Astrocyte (in vitro differentiated cells and primary cell): ENCODE measurements at regions not wholly inside any gene's neighbourhood (a gene's known extent, or its start where the extent isn't known, plus 50 kb on each side); places are given as distances from the start of the nearest gene placed in this dataset.

Source experiments
- DNase-seq: peaks from one replicate; pipeline ENCODE4 v3.0.0-alpha.2; 2010; ENCODE audit warnings: low read depth
- FAIRE-seq: peaks from 2 replicates; lab custom pipeline; 2011; peaks lifted over from hg19 to GRCh38; lab: Jason Lieb, UNC
- H2AFZ ChIP-seq: 2 replicates; pipeline ENCODE4 v1.6.0; 2012; ENCODE audit warnings: low read depth, low read length, inconsistent platforms
- H3K27ac ChIP-seq: 2 replicates; pipeline ENCODE4 v1.5.1; 2011; ENCODE audit warnings: low read depth, low read length, inconsistent platforms
- H3K27me3 ChIP-seq: 2 replicates; pipeline ENCODE4 v1.6.0; 2011; ENCODE audit warnings: low read length, inconsistent platforms; ENCODE audit not compliant: insufficient read depth
- H3K36me3 ChIP-seq: 2 replicates; pipeline ENCODE4 v1.5.1; 2011; ENCODE audit warnings: low read length, inconsistent platforms; ENCODE audit not compliant: insufficient read depth
- H3K4me1 ChIP-seq: 2 replicates; pipeline ENCODE4 v1.5.1; 2011; ENCODE audit warnings: low read length, inconsistent platforms; ENCODE audit not compliant: insufficient read depth
- H3K4me2 ChIP-seq: 2 replicates; pipeline ENCODE4 v1.6.0; 2012; ENCODE audit warnings: low read length, inconsistent platforms
- H3K4me3 ChIP-seq: 2 replicates; pipeline ENCODE4 v1.5.1; 2011; ENCODE audit warnings: low read depth, mild to moderate bottlenecking, low read length, inconsistent platforms; ENCODE audit not compliant: insufficient read depth
- H3K79me2 ChIP-seq: 2 replicates; pipeline ENCODE4 v1.6.0; 2012; ENCODE audit warnings: mild to moderate bottlenecking, low read length, inconsistent platforms; ENCODE audit not compliant: insufficient read depth
- H3K9ac ChIP-seq: 2 replicates; pipeline ENCODE4 v1.6.0; 2012; ENCODE audit warnings: mild to moderate bottlenecking, low read length, inconsistent platforms
- H3K9me3 ChIP-seq: 2 replicates; pipeline ENCODE4 v1.5.1; 2012; ENCODE audit warnings: low read depth, mild to moderate bottlenecking, low read length, inconsistent platforms; ENCODE audit not compliant: insufficient read depth
- H4K20me1 ChIP-seq: 2 replicates; pipeline ENCODE4 v1.6.0; 2012; ENCODE audit warnings: low read length, inconsistent platforms; ENCODE audit not compliant: insufficient read depth
- H3K27ac Mint-ChIP-seq: one replicate; pipeline ENCODE4 v1.8.0; 2021; ENCODE audit warnings: mild to moderate bottlenecking, mixed read lengths; ENCODE audit not compliant: unreplicated experiment
- H3K27me3 Mint-ChIP-seq: one replicate; pipeline ENCODE4 v1.8.0; 2021; ENCODE audit warnings: low read depth, mixed read lengths; ENCODE audit not compliant: unreplicated experiment
- H3K36me3 Mint-ChIP-seq: one replicate; pipeline ENCODE4 v1.8.0; 2021; ENCODE audit warnings: low read depth, mixed read lengths; ENCODE audit not compliant: unreplicated experiment
- H3K4me1 Mint-ChIP-seq: one replicate; pipeline ENCODE4 v1.8.0; 2021; ENCODE audit warnings: low read depth, mixed read lengths; ENCODE audit not compliant: unreplicated experiment
- H3K4me3 Mint-ChIP-seq: one replicate; pipeline ENCODE4 v1.8.0; 2021; ENCODE audit warnings: mild to moderate bottlenecking, moderate library complexity, mixed read lengths; ENCODE audit not compliant: unreplicated experiment
- H3K9me3 Mint-ChIP-seq: one replicate; pipeline ENCODE4 v1.8.0; 2021; ENCODE audit warnings: mild to moderate bottlenecking, mixed read lengths; ENCODE audit not compliant: unreplicated experiment
- EZH2 ChIP-seq: IDR thresholded peaks from 2 replicates; pipeline ENCODE4 v1.6.1; 2012; ENCODE audit warnings: mild to moderate bottlenecking, low read length, inconsistent platforms; ENCODE audit not compliant: insufficient read depth
- TF ChIP-seq, protein P1 (sequence below): IDR thresholded peaks from 2 replicates; pipeline ENCODE4 v1.5.1; 2011; ENCODE audit warnings: low read depth, mild to moderate bottlenecking, inconsistent platforms, low read length, moderate library complexity; ENCODE audit not compliant: insufficient read depth

- TF ChIP-seq, protein P1, sequence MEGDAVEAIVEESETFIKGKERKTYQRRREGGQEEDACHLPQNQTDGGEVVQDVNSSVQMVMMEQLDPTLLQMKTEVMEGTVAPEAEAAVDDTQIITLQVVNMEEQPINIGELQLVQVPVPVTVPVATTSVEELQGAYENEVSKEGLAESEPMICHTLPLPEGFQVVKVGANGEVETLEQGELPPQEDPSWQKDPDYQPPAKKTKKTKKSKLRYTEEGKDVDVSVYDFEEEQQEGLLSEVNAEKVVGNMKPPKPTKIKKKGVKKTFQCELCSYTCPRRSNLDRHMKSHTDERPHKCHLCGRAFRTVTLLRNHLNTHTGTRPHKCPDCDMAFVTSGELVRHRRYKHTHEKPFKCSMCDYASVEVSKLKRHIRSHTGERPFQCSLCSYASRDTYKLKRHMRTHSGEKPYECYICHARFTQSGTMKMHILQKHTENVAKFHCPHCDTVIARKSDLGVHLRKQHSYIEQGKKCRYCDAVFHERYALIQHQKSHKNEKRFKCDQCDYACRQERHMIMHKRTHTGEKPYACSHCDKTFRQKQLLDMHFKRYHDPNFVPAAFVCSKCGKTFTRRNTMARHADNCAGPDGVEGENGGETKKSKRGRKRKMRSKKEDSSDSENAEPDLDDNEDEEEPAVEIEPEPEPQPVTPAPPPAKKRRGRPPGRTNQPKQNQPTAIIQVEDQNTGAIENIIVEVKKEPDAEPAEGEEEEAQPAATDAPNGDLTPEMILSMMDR, result no peak
- TF ChIP-seq EZH2, result no peak
- no peaks in the 10 kb centered on the region for H3K9me3 Mint-ChIP-seq
- no peak for FAIRE-seq
These were observed 1428.6 kb downstream of the ZPLD1 start for GRCh38 chr3:103863381-103863780.

GRCh38 chr3:103866113-103866512 lies 1431.3 kb downstream of the ZPLD1 start:
- no peak for FAIRE-seq
- no peaks in the 10 kb centered on the region for H3K27me3 ChIP-seq

More at GRCh38 chr3:103863381-103863780, 1428.6 kb downstream of the ZPLD1 start:
- Histone ChIP-seq H3K9me3 (no peaks in the 10 kb centered on the region), H3K4me1 (no peaks in the 10 kb centered on the region), H3K27me3 (no peaks in the 10 kb centered on the region), H3K36me3 (no peaks in the 10 kb centered on the region), H3K4me2 (no peak overlapping the region), H2AFZ (no peak overlapping the region), H3K4me3 (no peak overlapping the region), H3K27ac (no peak overlapping the region), H3K9ac (no peak overlapping the region), H4K20me1 (no peaks in the 10 kb centered on the region), H3K79me2 (no peaks in the 10 kb centered on the region)
- Mint-ChIP-seq H3K4me1 (no peaks in the 10 kb centered on the region), H3K4me3 (no peak overlapping the region), H3K27me3 (no peaks in the 10 kb centered on the region), H3K27ac (no peak overlapping the region), H3K36me3 (no peaks in the 10 kb centered on the region)
- DNase-seq, result no peak

GRCh38 chr3:103873021-103873420 lies 1438.2 kb downstream of the ZPLD1 start:
- Histone ChIP-seq H3K27ac (no peak overlapping the region), H3K9me3 (no peaks in the 10 kb centered on the region), H3K4me2 (no peak overlapping the region), H3K79me2 (no peaks in the 10 kb centered on the region), H3K9ac (no peak overlapping the region), H3K4me1 (no peaks in the 10 kb centered on the region), H2AFZ (no peak overlapping the region), H3K36me3 (no peaks in the 10 kb centered on the region), H4K20me1 (no peaks in the 10 kb centered on the region), H3K4me3 (no peak overlapping the region), H3K27me3 (no peaks in the 10 kb centered on the region)
- no peak for FAIRE-seq
- no peak for DNase-seq
- no peaks in the 10 kb centered on the region for H3K27me3 Mint-ChIP-seq
- no peaks in the 10 kb centered on the region for H3K36me3 Mint-ChIP-seq
- H3K27ac Mint-ChIP-seq, result no peak overlapping the region
- H3K4me1 Mint-ChIP-seq, result no peaks in the 10 kb centered on the region
- no peak overlapping the region for H3K4me3 Mint-ChIP-seq
- no peaks in the 10 kb centered on the region for H3K9me3 Mint-ChIP-seq
- no peak for TF ChIP-seq EZH2
- TF ChIP-seq, protein P1, result no peak

More at GRCh38 chr3:103866113-103866512, 1431.3 kb downstream of the ZPLD1 start:
- no peak overlapping the region for H3K27ac ChIP-seq
- H3K4me1 ChIP-seq, result no peaks in the 10 kb centered on the region
- no peaks in the 10 kb centered on the region for H3K9me3 ChIP-seq
- Mint-ChIP-seq H3K36me3 (no peaks in the 10 kb centered on the region), H3K4me1 (no peaks in the 10 kb centered on the region), H3K27me3 (no peaks in the 10 kb centered on the region), H3K4me3 (no peak overlapping the region), H3K9me3 (no peaks in the 10 kb centered on the region), H3K27ac (no peak overlapping the region)
- no peak overlapping the region for H2AFZ ChIP-seq
- H3K4me2 ChIP-seq, result no peak overlapping the region
- no peaks in the 10 kb centered on the region for H4K20me1 ChIP-seq
- DNase-seq, result no peak
- H3K4me3 ChIP-seq, result no peak overlapping the region
- H3K36me3 ChIP-seq, result no peaks in the 10 kb centered on the region
- TF ChIP-seq, protein P1, result no peak
- H3K9ac ChIP-seq, result no peak overlapping the region
- no peaks in the 10 kb centered on the region for H3K79me2 ChIP-seq
